ENCODE measurements at regions not wholly inside any gene's neighbourhood (a gene's known extent, or its start where the extent isn't known, plus 50 kb on each side); places are given as distances from the start of the nearest gene placed in this dataset.

DNA sequence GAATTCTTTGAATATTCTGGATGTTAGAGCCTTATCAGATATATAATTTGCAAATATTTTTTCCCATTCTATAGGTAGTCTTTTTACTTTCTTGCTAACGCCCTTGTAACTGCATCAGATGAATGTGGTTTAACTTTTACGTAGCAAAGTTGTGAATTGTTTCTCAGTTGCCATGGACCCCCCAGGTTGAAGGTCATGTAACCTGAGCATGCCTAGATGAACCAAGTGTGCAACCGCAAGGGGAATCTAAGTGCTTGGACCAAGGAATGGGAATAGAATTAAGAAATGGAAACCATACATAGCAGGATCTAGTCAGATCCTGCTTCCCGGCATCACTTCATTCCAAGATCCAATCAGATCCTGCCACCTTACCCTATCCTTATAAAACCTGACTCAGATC is 65.1 kb upstream of the TNP1 start:
- H3K27me3 ChIP-seq (replicated peaks; ENCODE audit: insufficient read depth): no peaks in the 10 kb centered on the region
- 93% methylated on average over 4 of the region's 4 CpGs for WGBS
- H3K9me3 ChIP-seq: no peaks in the 10 kb centered on the region
- H3K36me3 ChIP-seq: no peaks in the 10 kb centered on the region
- TF ChIP-seq POLR2AphosphoS5 (IDR thresholded peaks at IDR 0.05) (no peak), POLR2A (IDR thresholded peaks at IDR 0.05) (no peak)
- TF ChIP-seq, protein P1, sequence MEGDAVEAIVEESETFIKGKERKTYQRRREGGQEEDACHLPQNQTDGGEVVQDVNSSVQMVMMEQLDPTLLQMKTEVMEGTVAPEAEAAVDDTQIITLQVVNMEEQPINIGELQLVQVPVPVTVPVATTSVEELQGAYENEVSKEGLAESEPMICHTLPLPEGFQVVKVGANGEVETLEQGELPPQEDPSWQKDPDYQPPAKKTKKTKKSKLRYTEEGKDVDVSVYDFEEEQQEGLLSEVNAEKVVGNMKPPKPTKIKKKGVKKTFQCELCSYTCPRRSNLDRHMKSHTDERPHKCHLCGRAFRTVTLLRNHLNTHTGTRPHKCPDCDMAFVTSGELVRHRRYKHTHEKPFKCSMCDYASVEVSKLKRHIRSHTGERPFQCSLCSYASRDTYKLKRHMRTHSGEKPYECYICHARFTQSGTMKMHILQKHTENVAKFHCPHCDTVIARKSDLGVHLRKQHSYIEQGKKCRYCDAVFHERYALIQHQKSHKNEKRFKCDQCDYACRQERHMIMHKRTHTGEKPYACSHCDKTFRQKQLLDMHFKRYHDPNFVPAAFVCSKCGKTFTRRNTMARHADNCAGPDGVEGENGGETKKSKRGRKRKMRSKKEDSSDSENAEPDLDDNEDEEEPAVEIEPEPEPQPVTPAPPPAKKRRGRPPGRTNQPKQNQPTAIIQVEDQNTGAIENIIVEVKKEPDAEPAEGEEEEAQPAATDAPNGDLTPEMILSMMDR (IDR thresholded peaks at IDR 0.05): no peak
- no peaks in the 10 kb centered on the region for H3K4me1 ChIP-seq (replicated peaks)
- H3K27ac ChIP-seq: no peak overlapping the region
- intact Hi-C loops (cut with DNase I): no loop called here
- DNase-seq (ENCODE audit: low spot score): no peak
- H3K4me3 ChIP-seq: no peak overlapping the region

DNA sequence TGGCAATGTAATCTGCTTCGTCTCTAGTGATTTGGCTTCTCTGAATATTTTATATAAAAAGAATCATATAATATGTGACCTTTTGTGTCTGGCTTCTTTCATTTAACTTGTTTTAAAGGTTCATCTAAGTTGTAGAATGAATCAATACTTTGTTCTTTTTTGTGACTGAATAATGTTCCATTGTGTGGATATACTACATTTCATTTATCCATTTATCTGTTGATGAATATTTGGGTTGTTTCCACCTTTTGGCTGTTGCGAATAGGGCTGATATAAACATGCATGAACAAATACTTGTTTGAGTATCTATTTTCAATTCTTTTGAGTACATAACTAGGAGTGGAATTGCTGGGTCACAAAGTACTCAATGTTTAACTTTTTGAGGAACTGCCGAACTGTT is 63.8 kb upstream of the TNP1 start:
- no peak for DNase-seq (ENCODE audit: low spot score)
- no peak overlapping the region for H3K4me3 ChIP-seq
- TF ChIP-seq, protein P1 (IDR thresholded peaks at IDR 0.05): no peak
- TF ChIP-seq POLR2AphosphoS5 (IDR thresholded peaks at IDR 0.05): no peak
- TF ChIP-seq POLR2A (IDR thresholded peaks at IDR 0.05): no peak
- H3K27me3 ChIP-seq (replicated peaks; ENCODE audit: insufficient read depth): no peaks in the 10 kb centered on the region
- H3K27ac ChIP-seq: no peak overlapping the region
- no peaks in the 10 kb centered on the region for H3K9me3 ChIP-seq
- 95% methylated on average over 3 of the region's 3 CpGs for WGBS
- no peaks in the 10 kb centered on the region for H3K4me1 ChIP-seq (replicated peaks)
- intact Hi-C loops (cut with DNase I): no loop called here
- no peaks in the 10 kb centered on the region for H3K36me3 ChIP-seq

DNA sequence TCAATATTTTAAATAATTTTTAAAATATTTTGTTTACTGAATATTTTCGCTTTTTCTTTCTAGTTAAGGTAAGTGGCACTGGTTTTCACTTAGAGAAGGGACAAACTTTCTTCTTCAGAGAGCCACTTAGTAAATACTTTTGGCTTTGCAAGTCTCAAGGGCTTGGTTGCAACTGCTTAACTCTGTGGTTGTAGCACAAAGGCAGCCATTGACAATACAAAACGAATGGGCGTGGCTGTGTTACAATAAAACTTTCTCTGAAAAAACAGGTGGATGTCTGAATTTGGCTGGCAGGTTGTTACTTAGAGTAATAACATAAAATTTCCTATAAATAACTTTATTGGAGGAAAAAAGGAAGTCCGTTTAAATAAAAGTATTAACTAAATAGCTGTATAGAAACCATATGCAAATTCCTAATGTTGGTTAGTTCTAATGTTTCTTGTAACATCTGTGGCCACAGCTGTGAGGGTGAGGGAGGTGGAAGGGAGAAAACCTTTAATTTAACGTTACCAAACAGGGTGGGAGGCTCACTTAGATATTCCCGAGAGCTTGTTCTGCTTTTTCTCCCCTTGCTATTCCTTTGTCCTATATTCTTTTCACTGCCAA is 62.4 kb upstream of the TNP1 start:
- intact Hi-C loops (cut with DNase I): no loop called here
- 42% methylated on average over 6 of the region's 6 CpGs for WGBS

DNA sequence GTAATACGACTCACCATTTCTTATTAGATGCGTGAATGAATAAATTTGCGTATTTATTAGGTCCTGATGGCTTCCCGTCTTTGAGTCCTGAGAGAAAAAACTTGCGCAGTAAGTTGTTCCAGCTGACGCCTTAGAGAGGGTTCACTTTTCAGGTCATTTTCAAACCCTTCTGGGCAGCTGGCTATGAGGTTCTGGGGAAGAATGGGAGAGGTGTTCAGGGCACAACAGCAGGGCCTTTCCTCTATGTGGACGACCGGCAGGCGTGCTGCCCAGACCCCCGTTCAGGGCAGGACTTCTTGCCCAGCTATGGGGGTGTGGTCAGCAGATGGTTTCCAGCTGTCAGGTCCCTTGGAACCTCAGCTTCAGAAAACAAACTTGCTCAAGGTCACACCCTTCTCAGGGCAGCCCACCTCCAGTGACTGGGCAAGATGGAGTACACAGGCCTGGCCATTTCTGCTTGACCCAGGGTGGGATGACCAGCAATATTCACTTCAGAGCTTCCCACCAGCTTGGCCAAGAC is 61.1 kb upstream of the TNP1 start:
- Histone ChIP-seq H3K36me3 (no peaks in the 10 kb centered on the region), H3K4me3 (no peak overlapping the region), H3K9me3 (no peaks in the 10 kb centered on the region), H3K4me1 (replicated peaks) (no peaks in the 10 kb centered on the region), H3K27ac (no peak overlapping the region), H3K27me3 (replicated peaks; ENCODE audit: insufficient read depth) (no peaks in the 10 kb centered on the region)
- intact Hi-C loops (cut with DNase I): no loop called here
- WGBS: 91% methylated on average over 10 of the region's 10 CpGs
- no peak for DNase-seq (ENCODE audit: low spot score)
- no peak for TF ChIP-seq POLR2A (IDR thresholded peaks at IDR 0.05)
- TF ChIP-seq, protein P1 (IDR thresholded peaks at IDR 0.05): no peak
- TF ChIP-seq POLR2AphosphoS5 (IDR thresholded peaks at IDR 0.05): no peak

More for the DNA sequence above, 62.4 kb upstream of the TNP1 start:
- Histone ChIP-seq H3K4me3 (no peak overlapping the region), H3K27me3 (replicated peaks; ENCODE audit: insufficient read depth) (no peaks in the 10 kb centered on the region), H3K4me1 (replicated peaks) (no peaks in the 10 kb centered on the region), H3K36me3 (no peaks in the 10 kb centered on the region), H3K27ac (no peak overlapping the region), H3K9me3 (no peaks in the 10 kb centered on the region)
- no peak for DNase-seq (ENCODE audit: low spot score)
- TF ChIP-seq POLR2A (IDR thresholded peaks at IDR 0.05): no peak
- TF ChIP-seq POLR2AphosphoS5 (IDR thresholded peaks at IDR 0.05): no peak

DNA sequence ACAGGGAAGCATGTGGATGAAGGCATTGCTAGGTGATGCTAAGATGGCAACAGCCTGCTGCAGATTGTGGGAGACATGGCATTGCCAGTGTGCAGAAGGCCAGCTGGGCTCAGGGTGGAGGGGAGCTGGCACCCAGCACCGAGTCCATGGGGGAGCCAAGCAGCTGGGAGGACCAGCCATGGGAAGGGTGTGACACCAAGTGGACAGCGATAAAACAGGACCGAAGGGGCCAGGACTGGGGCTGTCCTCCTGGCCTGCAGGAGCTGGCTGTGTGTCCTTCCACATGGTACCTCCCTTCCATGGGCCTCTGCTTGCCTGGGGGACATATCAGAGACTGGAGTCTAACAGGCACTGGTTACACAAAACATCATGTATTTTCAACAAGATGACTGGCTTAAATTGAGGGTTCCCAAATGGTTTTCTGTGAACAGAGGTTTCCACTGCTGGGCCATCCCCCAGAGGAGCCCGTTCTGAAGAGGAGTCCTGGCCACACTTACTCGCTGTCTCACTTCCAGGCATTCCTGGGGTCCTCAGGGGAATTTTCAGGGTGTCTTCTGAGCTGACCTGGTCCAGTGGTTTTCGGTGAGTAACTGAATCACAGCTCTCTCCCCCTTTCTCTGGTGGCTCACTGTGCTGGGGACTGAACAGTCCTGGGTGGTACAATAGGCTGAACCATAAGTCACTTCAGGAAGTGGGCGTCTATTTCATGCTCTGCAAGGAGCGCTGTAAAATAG is 60.4 kb upstream of the TNP1 start:
- Histone ChIP-seq H3K4me3 (no peak overlapping the region), H3K27me3 (replicated peaks; ENCODE audit: insufficient read depth) (no peaks in the 10 kb centered on the region), H3K27ac (no peak overlapping the region), H3K4me1 (replicated peaks) (no peaks in the 10 kb centered on the region), H3K36me3 (no peaks in the 10 kb centered on the region), H3K9me3 (no peaks in the 10 kb centered on the region)
- WGBS: 98% methylated on average over 8 of the region's 8 CpGs
- TF ChIP-seq POLR2AphosphoS5 (IDR thresholded peaks at IDR 0.05): no peak
- TF ChIP-seq, protein P1 (IDR thresholded peaks at IDR 0.05): no peak
- no peak for TF ChIP-seq POLR2A (IDR thresholded peaks at IDR 0.05)
- intact Hi-C loops (cut with DNase I): no loop called here
- no peak for DNase-seq (ENCODE audit: low spot score)

All from prostate gland (tissue), 2 donors.